PC-3 (cell line): ENCODE measurements at regions not wholly inside any gene's neighbourhood (a gene's known extent, or its start where the extent isn't known, plus 50 kb on each side); places are given as distances from the start of the nearest gene placed in this dataset.

Source experiments
- ATAC-seq: fragments of 200-7000 bp; cut with Tn5 transposase; 2 replicates; pipeline ENCODE4 v1.9.1; 2020; ENCODE audit warnings: mild to moderate bottlenecking, moderate library complexity
- BruUV-seq: library from RNA; stranded (reverse); fragments of 400-500 nt; replicated peaks from 2 replicates; lab custom pipeline; 2021; lab: Mats Ljungman, UMichigan
- CTCF ChIA-PET: fragments of 300-600 bp; sonication (Branson Sonifier 250); formaldehyde crosslinking; loops from one replicate; lab custom pipeline; 2022; ENCODE audit warnings: antibody characterized with exemption; lab: Charles Lee
- POLR2A ChIA-PET: fragments of 300-600 bp; sonication (Branson Sonifier 250); formaldehyde crosslinking; loops from one replicate; lab custom pipeline; 2022; ENCODE audit warnings: antibody characterized with exemption; ENCODE audit not compliant: unreplicated experiment; lab: Charles Lee
- DNase-seq: peaks from one replicate; pipeline ENCODE4 v3.0.0-alpha.2; 2015
- H2AFZ ChIP-seq: fragments of 300-600 bp; sonication (generic); 2 replicates; pipeline ENCODE4 v1.6.0; 2016; ENCODE audit warnings: antibody characterized with exemption, low read length
- H3F3A ChIP-seq: fragments of 300-600 bp; sonication (generic); one replicate; pipeline ENCODE4 v1.6.0; 2017; ENCODE audit warnings: antibody characterized with exemption, low read length, control low read depth, mild to moderate bottlenecking; ENCODE audit not compliant: unreplicated experiment
- H3K27ac ChIP-seq: fragments of 300-600 bp; sonication (generic); 2 replicates; pipeline ENCODE4 v1.5.1; 2016; ENCODE audit warnings: mild to moderate bottlenecking, low read length
- H3K27me3 ChIP-seq: fragments of 300-600 bp; sonication (generic); 2 replicates; pipeline ENCODE4 v1.6.1; 2016; ENCODE audit warnings: low read length, mixed read lengths
- H3K36me3 ChIP-seq: fragments of 300-600 bp; sonication (generic); 2 replicates; pipeline ENCODE4 v1.6.1; 2016; ENCODE audit warnings: low read depth, mixed run types, low read length, mixed read lengths
- H3K4me1 ChIP-seq: fragments of 300-600 bp; sonication (generic); 2 replicates; pipeline ENCODE4 v1.5.1; 2016; ENCODE audit warnings: low read length; ENCODE audit not compliant: insufficient read depth
- H3K4me2 ChIP-seq: fragments of 300-600 bp; sonication (generic); 2 replicates; pipeline ENCODE4 v1.6.0; 2016; ENCODE audit warnings: low read length
- H3K4me3 ChIP-seq: fragments of 300-600 bp; sonication (generic); 2 replicates; pipeline ENCODE4 v1.5.1; 2016; ENCODE audit warnings: mild to moderate bottlenecking, low read length, mixed read lengths
- H3K79me2 ChIP-seq: fragments of 300-600 bp; sonication (generic); 2 replicates; pipeline ENCODE4 v1.6.1; 2017; ENCODE audit warnings: low read length, mixed read lengths
- H3K9ac ChIP-seq: fragments of 300-600 bp; sonication (generic); 2 replicates; pipeline ENCODE4 v1.6.0; 2016; ENCODE audit warnings: mild to moderate bottlenecking, low read length
- H3K9me2 ChIP-seq: fragments of 300-600 bp; sonication (generic); replicated peaks from 2 replicates; pipeline ENCODE4 v1.6.1; 2016; ENCODE audit warnings: mixed run types, low read length, mixed read lengths
- H3K9me3 ChIP-seq: fragments of 300-600 bp; sonication (generic); 2 replicates; pipeline ENCODE4 v1.6.1; 2016; ENCODE audit warnings: low read length, mixed read lengths
- H4K20me1 ChIP-seq: fragments of 300-600 bp; sonication (generic); 2 replicates; pipeline ENCODE4 v1.6.1; 2016; ENCODE audit warnings: low read length, mixed read lengths
- EZH2 ChIP-seq: fragments of 300-600 bp; sonication (generic); IDR thresholded peaks from one replicate; pipeline ENCODE4 v1.6.1; 2017; ENCODE audit warnings: antibody characterized with exemption, mild to moderate bottlenecking, low read length; ENCODE audit not compliant: unreplicated experiment
- EZH2phosphoT487 ChIP-seq: fragments of 300-600 bp; sonication (generic); IDR thresholded peaks from 2 replicates; pipeline ENCODE4 v1.6.1; 2018; ENCODE audit warnings: mild to moderate bottlenecking, antibody characterized with exemption, low read length, borderline replicate concordance
- intact Hi-C: fragments of 100-400 bp; cut with micrococcal nuclease; formaldehyde crosslinking; loops from 2 replicates; pipeline ENCODE4 v1.9.0; 2023
- TF ChIP-seq, protein P1 (sequence below): fragments of 300-600 bp; sonication (generic); conservative IDR thresholded peaks from 2 replicates; pipeline ENCODE4 v1.5.1; 2017; ENCODE audit warnings: antibody characterized with exemption, low read depth, mild to moderate bottlenecking, low read length

DNA sequence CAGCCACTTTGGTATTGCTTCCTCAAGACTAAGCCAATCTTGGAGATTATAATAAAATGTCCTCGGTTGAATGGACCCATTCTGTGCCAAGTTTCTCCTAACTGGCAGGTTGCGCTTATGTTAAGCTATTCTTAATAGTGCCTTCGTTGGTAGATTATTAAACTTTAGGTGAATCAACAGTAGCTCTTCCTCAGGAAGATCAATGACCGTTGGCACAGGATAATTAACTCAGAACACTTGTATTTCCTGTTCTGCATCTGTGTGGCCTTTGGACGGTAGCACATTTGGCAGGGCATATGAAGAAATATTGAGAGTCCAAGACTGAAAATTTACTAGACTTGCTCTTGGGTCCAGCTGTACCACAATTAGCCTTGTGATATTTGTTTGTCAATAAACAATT is 402.9 kb downstream of the MLLT3 start:
- H3K36me3 ChIP-seq, result no peaks in the 10 kb centered on the region
- TF ChIP-seq EZH2, result no peak
- no peak for TF ChIP-seq EZH2phosphoT487
- TF ChIP-seq, protein P1, sequence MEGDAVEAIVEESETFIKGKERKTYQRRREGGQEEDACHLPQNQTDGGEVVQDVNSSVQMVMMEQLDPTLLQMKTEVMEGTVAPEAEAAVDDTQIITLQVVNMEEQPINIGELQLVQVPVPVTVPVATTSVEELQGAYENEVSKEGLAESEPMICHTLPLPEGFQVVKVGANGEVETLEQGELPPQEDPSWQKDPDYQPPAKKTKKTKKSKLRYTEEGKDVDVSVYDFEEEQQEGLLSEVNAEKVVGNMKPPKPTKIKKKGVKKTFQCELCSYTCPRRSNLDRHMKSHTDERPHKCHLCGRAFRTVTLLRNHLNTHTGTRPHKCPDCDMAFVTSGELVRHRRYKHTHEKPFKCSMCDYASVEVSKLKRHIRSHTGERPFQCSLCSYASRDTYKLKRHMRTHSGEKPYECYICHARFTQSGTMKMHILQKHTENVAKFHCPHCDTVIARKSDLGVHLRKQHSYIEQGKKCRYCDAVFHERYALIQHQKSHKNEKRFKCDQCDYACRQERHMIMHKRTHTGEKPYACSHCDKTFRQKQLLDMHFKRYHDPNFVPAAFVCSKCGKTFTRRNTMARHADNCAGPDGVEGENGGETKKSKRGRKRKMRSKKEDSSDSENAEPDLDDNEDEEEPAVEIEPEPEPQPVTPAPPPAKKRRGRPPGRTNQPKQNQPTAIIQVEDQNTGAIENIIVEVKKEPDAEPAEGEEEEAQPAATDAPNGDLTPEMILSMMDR, result no peak
- no peaks in the 10 kb centered on the region for H3K9me3 ChIP-seq
- H3K4me3 ChIP-seq, result no peak overlapping the region
- H4K20me1 ChIP-seq, result no peaks in the 10 kb centered on the region
- H3F3A ChIP-seq, result no peaks in the 10 kb centered on the region
- H3K4me2 ChIP-seq, result no peak overlapping the region
- intact Hi-C loops, result no loop called here
- H3K79me2 ChIP-seq, result no peaks in the 10 kb centered on the region
- ChIA-PET POLR2A (no interaction called here), CTCF (no interaction called here)
- no peak overlapping the region for H3K27ac ChIP-seq
- DNase-seq (no peak), ATAC-seq (no peak)
- H2AFZ ChIP-seq, result no peak overlapping the region
- H3K4me1 ChIP-seq, result no peaks in the 10 kb centered on the region
- H3K9me2 ChIP-seq, result no peaks in the 10 kb centered on the region
- BruUV-seq, result no TSS peak
- H3K9ac ChIP-seq, result no peak overlapping the region
- peaks cover 31% of the 10 kb centered on the region for H3K27me3 ChIP-seq

DNA sequence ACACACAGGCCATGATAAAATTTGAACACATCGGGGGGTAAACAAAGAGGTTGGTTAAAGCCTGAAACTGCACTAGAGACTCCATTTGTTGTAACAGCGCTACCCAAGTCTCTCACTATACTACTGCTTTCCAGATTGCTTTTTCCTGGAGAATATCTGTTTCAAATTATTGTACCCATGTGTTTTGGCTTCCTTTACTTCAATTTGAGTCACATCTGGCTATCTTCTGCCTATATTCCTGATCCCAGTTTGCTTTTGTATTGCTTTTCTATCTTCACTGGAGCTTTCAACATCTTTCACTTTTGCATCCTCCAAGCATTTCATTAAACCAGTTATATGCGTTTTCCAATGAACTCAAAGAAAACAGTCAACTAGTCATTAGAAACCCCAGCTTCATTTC is 404.7 kb downstream of the MLLT3 start:
- Histone ChIP-seq H3K27ac (no peak overlapping the region), H3K27me3 (peaks cover 20% of the 10 kb centered on the region), H3K4me1 (no peaks in the 10 kb centered on the region), H3K4me2 (no peak overlapping the region), H3F3A (no peaks in the 10 kb centered on the region), H3K4me3 (no peak overlapping the region), H3K36me3 (no peaks in the 10 kb centered on the region), H2AFZ (no peak overlapping the region), H3K79me2 (no peaks in the 10 kb centered on the region), H3K9me3 (no peaks in the 10 kb centered on the region), H4K20me1 (no peaks in the 10 kb centered on the region), H3K9ac (no peak overlapping the region), H3K9me2 (no peaks in the 10 kb centered on the region)
- BruUV-seq, result no TSS peak
- TF ChIP-seq EZH2phosphoT487 (no peak), EZH2 (no peak)
- TF ChIP-seq, protein P1, result no peak
- POLR2A ChIA-PET, result no interaction called here
- CTCF ChIA-PET, result no interaction called here
- DNase-seq, result no peak
- intact Hi-C loops, result no loop called here
- ATAC-seq, result no peak

DNA sequence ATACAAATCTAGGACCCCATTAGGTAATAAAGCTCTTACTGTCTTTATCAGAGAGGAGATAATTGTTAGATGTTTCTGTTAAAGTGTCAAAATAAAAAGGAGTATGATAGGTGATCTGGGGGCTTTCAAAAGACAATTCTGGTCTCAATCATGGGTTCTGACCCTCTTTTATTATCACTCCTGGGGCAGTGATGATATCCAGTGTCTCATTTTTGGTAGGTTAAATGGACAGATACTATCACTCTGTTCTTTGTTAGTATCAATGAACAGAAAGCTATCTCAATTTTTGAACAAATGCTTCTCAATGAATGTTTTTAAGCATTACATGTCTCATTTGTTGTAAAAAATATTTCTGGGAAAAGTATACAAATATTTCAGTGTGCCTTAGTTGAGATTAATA is 405.9 kb downstream of the MLLT3 start:
- Histone ChIP-seq H3K4me3 (no peak overlapping the region), H3K36me3 (no peaks in the 10 kb centered on the region), H3K27ac (no peak overlapping the region), H3F3A (no peaks in the 10 kb centered on the region), H3K9me2 (no peaks in the 10 kb centered on the region), H2AFZ (no peak overlapping the region), H3K9ac (no peak overlapping the region), H4K20me1 (no peaks in the 10 kb centered on the region), H3K9me3 (no peaks in the 10 kb centered on the region), H3K79me2 (no peaks in the 10 kb centered on the region), H3K4me1 (no peaks in the 10 kb centered on the region), H3K4me2 (no peak overlapping the region), H3K27me3 (peaks cover 16% of the 10 kb centered on the region; the same call in 1 of the 2 replicates)
- ATAC-seq, result no peak
- intact Hi-C loops, result no loop called here
- ChIA-PET CTCF (no interaction called here), POLR2A (no interaction called here)
- no TSS peak for BruUV-seq
- TF ChIP-seq, protein P1, result no peak
- TF ChIP-seq EZH2phosphoT487 (no peak), EZH2 (no peak)
- no peak for DNase-seq
